GM19397 (cell line): ENCODE measurements at regions not wholly inside any gene's neighbourhood (a gene's known extent, or its start where the extent isn't known, plus 50 kb on each side); places are given as distances from the start of the nearest gene placed in this dataset.

Experiments
- ATAC-seq: cut with Tn5 transposase; IDR thresholded peaks from one replicate; pipeline ENCODE4 v1.9.1; 2021; ENCODE audit warnings: mild to moderate bottlenecking, moderate library complexity; ENCODE audit not compliant: unreplicated experiment

GRCh38 chr15:35596285-35596684, 50.3 kb upstream of the DPH6 start:
- ATAC-seq, result no peak

- no peak for ATAC-seq
These were observed 56.9 kb upstream of the DPH6 start for GRCh38 chr15:35602836-35603235.

- no peak for ATAC-seq
These were observed 57.3 kb upstream of the DPH6 start for GRCh38 chr15:35603301-35603700.

- ATAC-seq, result no peak
These were observed 57.9 kb upstream of the DPH6 start for GRCh38 chr15:35603856-35604255.

- no peak for ATAC-seq
These were observed 59.9 kb upstream of the DPH6 start for GRCh38 chr15:35605764-35606449.

- no peak for ATAC-seq
These were observed 60.5 kb upstream of the DPH6 start for GRCh38 chr15:35606450-35606779.

GRCh38 chr15:35616498-35617271, 70.7 kb upstream of the DPH6 start:
- no peak for ATAC-seq

GRCh38 chr15:35618260-35619188, 72.6 kb upstream of the DPH6 start:
- ATAC-seq, result no peak

- no peak for ATAC-seq
These were observed 76.8 kb upstream of the DPH6 start for GRCh38 chr15:35622641-35623340.

- ATAC-seq, result no peak
These were observed 78.9 kb upstream of the DPH6 start for GRCh38 chr15:35624881-35625280.

GRCh38 chr15:35626571-35627318, 80.8 kb upstream of the DPH6 start:
- ATAC-seq, result no peak

- no peak for ATAC-seq
These were observed 81.7 kb upstream of the DPH6 start for GRCh38 chr15:35627696-35628095.

GRCh38 chr15:35629766-35630165, 83.8 kb upstream of the DPH6 start:
- no peak for ATAC-seq

- no peak for ATAC-seq
These were observed 84.6 kb upstream of the DPH6 start for GRCh38 chr15:35630532-35630931.

- ATAC-seq, result no peak
These were observed 85.0 kb upstream of the DPH6 start for GRCh38 chr15:35630985-35631384.

GRCh38 chr15:35633677-35634076, 87.7 kb upstream of the DPH6 start:
- no peak for ATAC-seq

- no peak for ATAC-seq
These were observed 100.8 kb upstream of the DPH6 start for GRCh38 chr15:35646790-35647189.

- ATAC-seq, result no peak
These were observed 101.3 kb upstream of the DPH6 start for GRCh38 chr15:35647303-35647702.

GRCh38 chr15:35648941-35649340, 103.0 kb upstream of the DPH6 start:
- ATAC-seq, result no peak

- ATAC-seq, result no peak
These were observed 103.6 kb upstream of the DPH6 start for GRCh38 chr15:35649575-35649974.
